ENCODE measurements at regions not wholly inside any gene's neighbourhood (a gene's known extent, or its start where the extent isn't known, plus 50 kb on each side); places are given as distances from the start of the nearest gene placed in this dataset.

DNA sequence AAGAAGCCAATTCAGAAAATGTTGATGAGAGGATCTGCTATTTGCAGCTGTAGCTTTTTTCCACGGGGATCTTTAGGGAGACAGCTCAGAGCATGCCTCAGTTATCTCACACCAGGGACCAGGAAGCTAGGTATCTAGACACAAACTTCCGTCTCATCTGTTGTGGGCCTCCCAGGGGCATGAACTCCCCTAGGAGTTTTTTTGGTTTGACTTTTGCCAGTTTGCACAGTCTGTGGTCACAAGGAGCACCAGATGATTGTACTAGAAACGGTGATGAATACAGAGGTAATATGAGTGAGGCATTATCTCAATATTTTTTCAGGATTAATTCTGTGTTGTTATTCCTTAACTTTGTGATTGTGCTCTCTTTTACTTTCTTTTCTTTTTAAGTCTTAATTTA lies 533.2 kb upstream of the SEMA6A start:
- DNase-seq (no peak), ATAC-seq (no peak)
- Mint-ChIP-seq H3K36me3 (ENCODE audit: low read depth) (no peaks in the 10 kb centered on the region), H3K4me3 (no peak overlapping the region), H3K4me1 (no peaks in the 10 kb centered on the region), H3K27ac (no peak overlapping the region), H3K27me3 (no peaks in the 10 kb centered on the region)
- no peaks in the 10 kb centered on the region for H3K9me3 ChIP-seq (ENCODE audit: control insufficient read depth, low read length, poor library complexity, severe bottlenecking)

DNA sequence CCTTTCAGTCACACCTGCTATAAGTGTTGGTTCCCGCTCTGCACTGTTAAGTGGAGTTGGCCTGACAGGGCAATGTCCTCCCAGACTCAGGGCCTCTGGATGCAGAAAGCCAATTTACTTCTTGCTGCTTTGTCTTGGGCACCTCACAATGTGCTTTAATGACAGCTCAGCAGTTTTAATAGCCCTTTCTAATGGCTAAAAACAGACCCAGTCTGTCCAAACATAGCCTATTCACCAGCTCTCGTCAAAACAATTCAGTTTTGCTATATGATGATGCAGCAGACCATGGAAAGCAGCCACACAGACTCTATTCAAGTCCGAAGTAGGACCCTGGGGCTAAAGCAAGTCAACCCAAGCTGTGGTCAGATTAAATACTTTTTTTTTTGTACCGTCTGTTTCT lies 529.1 kb upstream of the SEMA6A start:
- Mint-ChIP-seq H3K27ac (no peak overlapping the region), H3K4me3 (no peak overlapping the region), H3K36me3 (ENCODE audit: low read depth) (no peaks in the 10 kb centered on the region), H3K4me1 (no peaks in the 10 kb centered on the region), H3K27me3 (no peaks in the 10 kb centered on the region)
- no peaks in the 10 kb centered on the region for H3K9me3 ChIP-seq (ENCODE audit: control insufficient read depth, low read length, poor library complexity, severe bottlenecking)
- ATAC-seq = no peak
- DNase-seq = no peak

DNA sequence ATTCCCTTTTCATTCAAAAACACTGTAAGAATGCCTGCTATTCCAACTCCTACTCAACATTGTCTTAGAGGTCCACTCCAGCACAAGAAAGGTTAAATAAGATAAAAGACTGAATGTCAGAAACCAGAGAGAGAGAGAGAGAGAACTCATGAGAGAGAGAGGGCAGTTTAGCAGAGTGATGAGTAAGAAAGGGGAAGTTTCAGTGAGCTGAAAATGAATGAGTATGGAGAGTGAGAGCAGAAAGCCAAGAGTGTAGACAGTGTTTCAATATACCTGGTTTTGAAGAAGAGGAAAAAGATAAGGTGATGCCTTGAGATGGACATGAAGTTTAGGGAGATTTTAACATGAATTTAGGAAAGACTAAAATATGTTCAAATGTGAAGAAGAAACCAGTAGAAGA lies 528.0 kb upstream of the SEMA6A start:
- H3K4me1 Mint-ChIP-seq = no peaks in the 10 kb centered on the region
- H3K4me3 Mint-ChIP-seq = no peak overlapping the region
- ATAC-seq = no peak
- no peaks in the 10 kb centered on the region for H3K36me3 Mint-ChIP-seq (ENCODE audit: low read depth)
- H3K27me3 Mint-ChIP-seq = no peaks in the 10 kb centered on the region
- no peaks in the 10 kb centered on the region for H3K9me3 ChIP-seq (ENCODE audit: control insufficient read depth, low read length, poor library complexity, severe bottlenecking)
- no peak overlapping the region for H3K27ac Mint-ChIP-seq
- no peak for DNase-seq

DNA sequence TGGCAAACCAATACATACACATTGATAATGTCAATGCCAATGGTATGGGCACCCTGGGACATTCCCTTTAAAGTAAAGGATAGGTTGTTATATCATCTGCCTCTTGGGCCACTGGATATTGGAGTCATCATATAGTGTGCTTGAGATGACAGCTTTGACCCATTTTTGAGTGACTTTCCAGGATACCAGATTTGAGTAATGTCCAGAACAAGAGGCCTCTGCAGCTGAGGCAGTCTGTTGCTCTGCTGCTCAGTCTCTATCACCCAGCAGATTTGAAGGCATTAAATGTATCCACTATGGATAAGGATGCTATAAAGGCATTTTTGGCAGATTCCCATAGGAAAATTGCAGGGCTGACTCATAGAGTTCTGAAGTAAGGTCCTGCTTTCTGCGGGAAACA lies 525.6 kb upstream of the SEMA6A start:
- no peaks in the 10 kb centered on the region for H3K4me1 Mint-ChIP-seq
- DNase-seq = no peak

DNA sequence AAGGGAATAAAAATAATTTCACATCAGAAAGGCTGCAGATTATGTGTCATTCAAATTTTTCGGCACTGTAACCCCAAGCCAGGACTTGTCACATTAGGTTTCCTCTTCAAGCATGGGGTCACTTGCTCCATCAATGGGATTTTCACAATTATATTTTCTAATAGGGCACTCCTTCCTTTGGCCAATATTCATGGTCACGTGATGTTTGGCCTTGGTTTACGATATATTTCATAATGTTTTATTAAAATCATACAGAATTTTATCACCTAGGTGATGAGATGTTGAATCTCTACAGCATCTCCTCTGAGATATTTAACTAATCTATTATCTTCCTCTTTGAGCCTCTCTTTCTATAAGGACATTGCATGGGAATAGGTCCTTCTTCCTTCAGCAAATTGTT lies 523.5 kb upstream of the SEMA6A start:
- no peaks in the 10 kb centered on the region for H3K4me1 Mint-ChIP-seq
- DNase-seq = no peak
- H3K36me3 Mint-ChIP-seq (ENCODE audit: low read depth) = no peaks in the 10 kb centered on the region
- no peak overlapping the region for H3K4me3 Mint-ChIP-seq
- ATAC-seq = no peak
- H3K9me3 ChIP-seq (ENCODE audit: control insufficient read depth, low read length, poor library complexity, severe bottlenecking) = no peaks in the 10 kb centered on the region
- no peak overlapping the region for H3K27ac Mint-ChIP-seq
- no peaks in the 10 kb centered on the region for H3K27me3 Mint-ChIP-seq

More for the DNA sequence above, 525.6 kb upstream of the SEMA6A start:
- H3K27ac Mint-ChIP-seq = no peak overlapping the region
- H3K27me3 Mint-ChIP-seq = no peaks in the 10 kb centered on the region
- no peak overlapping the region for H3K4me3 Mint-ChIP-seq
- H3K9me3 ChIP-seq (ENCODE audit: control insufficient read depth, low read length, poor library complexity, severe bottlenecking) = no peaks in the 10 kb centered on the region
- H3K36me3 Mint-ChIP-seq (ENCODE audit: low read depth) = no peaks in the 10 kb centered on the region
- no peak for ATAC-seq

DNA sequence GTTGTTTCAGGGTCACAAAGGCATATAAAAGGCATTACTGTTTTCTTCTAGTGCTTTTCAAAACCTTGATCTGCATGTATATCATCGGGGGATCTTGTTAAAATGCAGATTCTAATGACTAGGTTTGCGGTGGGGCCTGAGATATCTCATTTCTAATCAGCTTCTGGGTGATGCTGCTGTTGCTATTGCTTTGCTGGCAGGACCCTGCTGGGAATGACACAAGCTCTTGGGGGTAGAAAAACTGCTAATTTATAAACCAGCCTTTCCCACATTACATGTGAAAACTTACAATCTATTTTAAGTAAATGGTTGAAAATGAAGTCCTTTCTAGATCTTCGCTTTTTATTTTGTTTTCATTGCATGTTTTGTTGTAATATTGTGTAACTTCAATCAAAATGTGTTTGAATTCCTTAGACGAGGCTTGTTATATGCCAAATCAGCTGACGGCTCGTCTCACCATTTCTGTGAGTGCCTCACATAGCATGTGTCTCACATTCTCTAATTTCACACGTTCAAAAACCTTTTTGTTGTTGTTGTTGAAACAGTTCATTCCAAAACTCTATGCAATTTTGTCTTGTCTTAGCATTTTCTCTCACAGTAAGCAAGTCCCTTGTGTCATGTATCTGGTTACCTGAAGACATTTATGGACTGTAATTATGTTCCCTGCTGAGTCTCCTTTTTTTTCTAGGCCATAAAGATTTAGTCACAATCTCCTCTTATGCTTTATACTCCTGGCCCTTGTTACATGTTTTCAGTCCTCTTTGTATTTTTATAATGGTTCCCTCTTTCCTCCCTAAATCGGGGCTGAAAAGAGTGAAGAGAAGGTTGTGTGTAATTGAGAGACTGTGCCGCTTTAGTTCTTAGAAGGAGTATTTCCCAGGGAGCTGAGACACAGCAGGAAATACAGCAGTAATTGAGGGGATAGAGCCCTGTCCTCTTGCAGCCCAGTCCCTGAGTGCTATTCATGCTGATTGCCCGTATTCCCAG lies 521.0 kb upstream of the SEMA6A start:
- DNase-seq (no peak), ATAC-seq (no peak)
- Mint-ChIP-seq H3K36me3 (ENCODE audit: low read depth) (no peaks in the 10 kb centered on the region), H3K27me3 (no peaks in the 10 kb centered on the region), H3K4me1 (no peaks in the 10 kb centered on the region), H3K4me3 (no peak overlapping the region), H3K27ac (no peak overlapping the region)
- no peaks in the 10 kb centered on the region for H3K9me3 ChIP-seq (ENCODE audit: control insufficient read depth, low read length, poor library complexity, severe bottlenecking)

DNA sequence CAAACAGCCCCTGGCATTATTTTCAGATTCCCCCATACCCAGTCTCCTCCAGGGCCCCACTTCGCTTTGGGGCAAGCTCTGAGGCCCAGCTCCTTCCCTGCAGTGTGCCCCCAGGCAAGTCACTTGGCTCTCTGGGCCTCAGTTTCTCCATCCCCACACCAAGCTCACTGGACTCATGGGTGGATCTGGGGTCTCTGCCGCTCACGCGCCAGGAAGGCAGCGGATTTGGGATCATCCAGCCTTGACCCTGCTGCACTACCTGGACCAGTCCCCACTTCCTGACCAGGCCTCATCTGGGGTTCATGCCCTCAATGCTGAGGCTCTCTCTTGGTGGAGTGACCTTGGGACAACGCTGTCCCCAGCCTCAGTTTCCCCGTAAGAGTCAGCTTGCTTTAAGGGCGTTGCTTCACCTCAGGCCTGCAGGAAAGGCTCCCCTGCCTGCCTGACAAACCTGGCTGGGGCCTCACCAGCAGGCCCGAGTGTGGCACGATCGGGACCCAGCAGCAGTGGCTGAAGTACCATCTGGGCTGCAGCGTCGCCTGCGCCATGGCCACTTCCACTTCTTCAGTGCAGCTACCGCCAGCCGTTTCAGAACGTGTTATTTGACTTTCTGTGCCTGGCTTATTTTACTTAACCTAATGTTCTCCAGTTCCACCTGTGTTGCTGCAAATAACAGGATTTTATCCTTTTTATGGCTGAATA lies 519.6 kb upstream of the SEMA6A start:
- no peaks in the 10 kb centered on the region for H3K36me3 Mint-ChIP-seq (ENCODE audit: low read depth)
- no peak overlapping the region for H3K27ac Mint-ChIP-seq
- ATAC-seq (no peak), DNase-seq (no peak)
- no peaks in the 10 kb centered on the region for H3K27me3 Mint-ChIP-seq
- no peaks in the 10 kb centered on the region for H3K4me1 Mint-ChIP-seq
- H3K9me3 ChIP-seq (ENCODE audit: control insufficient read depth, low read length, poor library complexity, severe bottlenecking) = no peaks in the 10 kb centered on the region
- H3K4me3 Mint-ChIP-seq = no peak overlapping the region

DNA sequence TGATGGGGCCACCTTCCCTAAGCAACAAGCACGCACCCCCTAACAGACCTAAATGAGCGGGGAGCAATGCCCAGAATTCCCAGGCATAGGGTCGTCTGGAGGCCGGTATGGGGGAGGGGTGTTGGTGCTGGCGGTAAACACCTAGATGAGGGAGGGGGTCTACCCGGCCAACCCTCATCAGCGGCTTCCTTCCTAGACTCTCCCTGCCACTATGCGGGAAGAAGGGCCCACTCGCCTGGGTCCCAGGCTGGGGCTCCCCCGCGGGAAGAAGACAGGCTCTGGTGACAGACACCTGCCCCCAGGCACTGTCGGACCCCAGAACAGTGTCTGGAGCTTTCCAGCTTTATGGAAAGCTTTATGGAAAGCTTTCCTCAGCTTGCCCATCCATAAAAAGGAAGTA lies 519.0 kb upstream of the SEMA6A start:
- DNase-seq (no peak), ATAC-seq (no peak)
- no peak overlapping the region for H3K4me3 Mint-ChIP-seq
- no peaks in the 10 kb centered on the region for H3K27me3 Mint-ChIP-seq
- no peaks in the 10 kb centered on the region for H3K4me1 Mint-ChIP-seq
- no peaks in the 10 kb centered on the region for H3K9me3 ChIP-seq (ENCODE audit: control insufficient read depth, low read length, poor library complexity, severe bottlenecking)
- H3K36me3 Mint-ChIP-seq (ENCODE audit: low read depth) = no peaks in the 10 kb centered on the region
- H3K27ac Mint-ChIP-seq = no peak overlapping the region

DNA sequence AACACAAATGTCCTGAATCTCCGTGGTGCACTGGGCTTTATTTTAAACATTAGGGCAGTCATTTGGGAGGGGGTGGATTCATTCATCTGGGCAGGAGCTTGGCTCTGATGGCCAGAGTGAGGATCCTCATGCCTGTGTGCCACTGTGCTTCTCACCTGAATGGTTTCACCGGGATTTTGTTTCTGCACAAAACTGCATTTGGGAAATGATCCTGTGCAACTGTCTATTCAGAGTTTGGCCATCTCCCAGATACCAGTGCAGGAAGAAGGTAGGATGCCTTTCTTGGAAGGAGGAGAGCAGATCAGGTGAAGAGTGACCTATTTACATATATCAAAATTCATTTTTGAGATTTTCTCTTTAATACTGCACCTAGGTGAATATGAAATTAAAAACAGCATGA lies 514.4 kb upstream of the SEMA6A start:
- H3K9me3 ChIP-seq (ENCODE audit: control insufficient read depth, low read length, poor library complexity, severe bottlenecking) = no peaks in the 10 kb centered on the region

DNA sequence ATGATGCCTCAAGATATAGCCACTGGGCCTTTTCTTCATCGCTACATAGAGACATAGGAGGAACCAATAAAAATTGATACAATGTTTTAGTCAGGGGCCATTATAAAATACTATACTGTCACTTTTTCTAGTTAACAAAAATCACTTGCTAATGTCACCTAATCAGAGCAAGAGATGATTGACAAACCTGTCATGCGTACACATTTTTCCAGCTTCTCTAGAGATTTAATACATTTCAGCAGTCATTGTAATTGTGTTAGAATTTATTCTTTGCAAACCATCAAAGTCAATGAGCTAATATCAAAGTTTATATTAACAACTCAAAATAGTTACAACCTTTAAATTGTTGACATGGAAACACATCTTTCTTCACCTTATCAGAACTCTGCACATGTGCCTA lies 513.6 kb upstream of the SEMA6A start:
- Mint-ChIP-seq H3K4me3 (no peak overlapping the region), H3K27ac (no peak overlapping the region), H3K27me3 (no peaks in the 10 kb centered on the region), H3K36me3 (ENCODE audit: low read depth) (no peaks in the 10 kb centered on the region), H3K4me1 (no peaks in the 10 kb centered on the region)
- no peaks in the 10 kb centered on the region for H3K9me3 ChIP-seq (ENCODE audit: control insufficient read depth, low read length, poor library complexity, severe bottlenecking)
- no peak for ATAC-seq
- DNase-seq = no peak

More for the DNA sequence above, 514.4 kb upstream of the SEMA6A start:
- Mint-ChIP-seq H3K36me3 (ENCODE audit: low read depth) (no peaks in the 10 kb centered on the region), H3K4me1 (no peaks in the 10 kb centered on the region), H3K4me3 (no peak overlapping the region), H3K27me3 (no peaks in the 10 kb centered on the region), H3K27ac (no peak overlapping the region)
- no peak for ATAC-seq
- no peak for DNase-seq

DNA sequence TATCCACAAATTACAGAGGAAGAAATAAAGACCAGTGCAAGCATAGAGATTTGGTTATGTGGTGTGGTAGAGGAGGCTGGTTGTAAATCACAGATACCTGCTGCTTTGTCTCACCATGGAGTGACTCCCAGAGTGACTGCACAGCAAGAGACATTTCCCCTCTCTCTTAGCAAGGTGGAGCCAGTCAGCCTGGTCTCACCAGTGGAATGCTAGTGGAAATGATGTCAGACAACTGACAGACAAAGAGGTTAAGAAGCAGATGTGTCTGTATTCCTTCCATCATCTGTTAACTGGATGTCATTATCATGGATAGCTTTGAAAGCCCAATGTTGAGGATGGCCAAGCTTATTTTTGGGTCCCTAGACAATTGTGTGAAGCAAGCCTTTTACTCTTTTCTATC lies 509.4 kb upstream of the SEMA6A start:
- H3K4me1 Mint-ChIP-seq = no peaks in the 10 kb centered on the region
- no peak overlapping the region for H3K27ac Mint-ChIP-seq
- DNase-seq (no peak), ATAC-seq (no peak)
- no peaks in the 10 kb centered on the region for H3K9me3 ChIP-seq (ENCODE audit: control insufficient read depth, low read length, poor library complexity, severe bottlenecking)
- no peaks in the 10 kb centered on the region for H3K27me3 Mint-ChIP-seq
- H3K4me3 Mint-ChIP-seq = no peak overlapping the region
- H3K36me3 Mint-ChIP-seq (ENCODE audit: low read depth) = no peaks in the 10 kb centered on the region

DNA sequence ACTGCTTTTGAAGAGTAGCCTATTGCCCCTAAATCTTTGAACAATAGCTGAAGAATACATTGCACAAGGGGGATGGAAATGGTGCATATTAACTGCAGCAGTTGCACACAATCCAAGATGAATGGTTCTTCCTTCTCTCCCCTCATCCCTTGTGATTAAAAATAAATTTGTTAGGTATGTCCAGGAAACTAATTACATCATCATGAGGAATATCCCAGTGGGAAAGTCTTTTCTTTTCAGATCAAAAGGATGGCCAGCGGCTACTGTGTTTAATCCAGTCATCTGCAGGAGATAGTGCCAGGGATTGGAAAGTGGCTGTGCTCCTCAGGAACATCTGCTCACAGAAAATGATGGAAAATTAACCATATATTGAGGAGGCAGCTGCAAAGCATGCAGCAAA lies 508.4 kb upstream of the SEMA6A start:
- H3K27me3 Mint-ChIP-seq = no peaks in the 10 kb centered on the region
- no peaks in the 10 kb centered on the region for H3K36me3 Mint-ChIP-seq (ENCODE audit: low read depth)
- no peaks in the 10 kb centered on the region for H3K4me1 Mint-ChIP-seq
- DNase-seq (no peak), ATAC-seq (no peak)
- H3K4me3 Mint-ChIP-seq = no peak overlapping the region
- H3K27ac Mint-ChIP-seq = no peak overlapping the region
- H3K9me3 ChIP-seq (ENCODE audit: control insufficient read depth, low read length, poor library complexity, severe bottlenecking) = no peaks in the 10 kb centered on the region

DNA sequence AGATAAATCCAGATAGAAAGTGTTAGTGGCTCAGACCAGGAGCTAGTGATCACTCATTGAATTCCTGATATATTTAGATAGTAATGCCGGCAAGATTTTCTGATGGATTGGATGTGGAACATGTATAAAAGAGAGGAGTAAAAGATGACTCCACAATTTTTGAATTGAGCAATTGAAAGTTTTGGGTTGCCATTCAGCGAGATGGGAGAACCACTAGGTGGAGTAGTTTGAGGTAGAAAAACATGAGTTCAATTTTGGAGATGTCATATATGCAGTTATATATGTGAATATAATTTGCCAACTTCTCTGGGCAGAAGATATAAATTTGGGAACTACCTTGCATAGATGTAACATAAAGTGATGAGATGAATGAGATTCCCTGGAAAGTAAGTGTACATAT lies 502.5 kb upstream of the SEMA6A start:
- H3K4me1 Mint-ChIP-seq = no peaks in the 10 kb centered on the region
- ATAC-seq = no peak
- no peaks in the 10 kb centered on the region for H3K36me3 Mint-ChIP-seq (ENCODE audit: low read depth)
- H3K27ac Mint-ChIP-seq = no peak overlapping the region
- H3K27me3 Mint-ChIP-seq = no peaks in the 10 kb centered on the region
- H3K9me3 ChIP-seq (ENCODE audit: control insufficient read depth, low read length, poor library complexity, severe bottlenecking) = no peaks in the 10 kb centered on the region
- no peak overlapping the region for H3K4me3 Mint-ChIP-seq
- DNase-seq = no peak

DNA sequence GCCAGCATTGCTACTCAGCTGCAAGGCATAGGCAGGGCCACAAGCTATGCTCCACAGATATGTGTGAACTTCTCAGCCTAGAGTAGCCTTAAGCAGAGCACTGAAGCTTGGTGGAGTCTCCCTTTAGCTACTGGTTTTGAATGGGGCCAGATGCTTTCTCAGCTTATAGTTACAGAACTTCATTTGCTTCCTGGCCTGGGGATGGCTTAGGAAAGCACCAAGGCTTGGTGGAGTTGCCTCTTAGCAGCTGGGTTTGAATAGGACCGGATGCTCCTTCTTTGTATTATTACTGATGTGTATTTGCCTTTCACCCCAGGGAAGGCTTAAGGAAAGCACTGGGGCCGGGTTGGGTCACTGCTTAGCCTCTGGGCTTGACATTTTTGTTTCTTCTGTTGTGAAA lies 497.8 kb upstream of the SEMA6A start:
- Mint-ChIP-seq H3K36me3 (ENCODE audit: low read depth) (no peaks in the 10 kb centered on the region), H3K4me1 (no peaks in the 10 kb centered on the region), H3K27me3 (no peaks in the 10 kb centered on the region), H3K4me3 (no peak overlapping the region), H3K27ac (no peak overlapping the region)
- DNase-seq = no peak
- no peak for ATAC-seq
- no peaks in the 10 kb centered on the region for H3K9me3 ChIP-seq (ENCODE audit: control insufficient read depth, low read length, poor library complexity, severe bottlenecking)

All from T-helper 17 cell (primary cell).